Mucosa of descending colon (tissue), 3 donors: ENCODE measurements at regions not wholly inside any gene's neighbourhood (a gene's known extent, or its start where the extent isn't known, plus 50 kb on each side); places are given as distances from the start of the nearest gene placed in this dataset.

ENCODE experiments used
- ATAC-seq: fragments of 200-7000 bp; cut with Tn5 transposase; one replicate; pipeline ENCODE4 v1.9.1; 2020; ENCODE audit warnings: mild to moderate bottlenecking, moderate library complexity
- DNase-seq, 3 donors: peaks; one replicate each; pipeline ENCODE4 v3.0.0-alpha.2; 2020
- H3K36me3 ChIP-seq: fragments of 200-600 bp; one replicate; pipeline ENCODE4 v1.8.0; 2021; ENCODE audit warnings: low read depth, mild to moderate bottlenecking
- H3K4me1 ChIP-seq: fragments of 200-600 bp; one replicate; pipeline ENCODE4 v1.8.0; 2021; ENCODE audit warnings: low read depth, mild to moderate bottlenecking
- H3K4me3 ChIP-seq: fragments of 200-600 bp; one replicate; pipeline ENCODE4 v1.8.0; 2021; ENCODE audit warnings: mild to moderate bottlenecking
- H3K9me3 ChIP-seq: fragments of 200-600 bp; one replicate; pipeline ENCODE4 v1.8.0; 2021; ENCODE audit warnings: mild to moderate bottlenecking
- CTCF ChIP-seq: fragments of 200-600 bp; IDR thresholded peaks from one replicate; pipeline ENCODE4 v1.8.0; 2022; ENCODE audit warnings: antibody characterized with exemption, mild to moderate bottlenecking
- intact Hi-C, 2 donors: fragments of 100-400 bp; cut with DNase I in 1 of 2; cut with micrococcal nuclease in 1 of 2; formaldehyde crosslinking; loops; one replicate each; pipeline versions ENCODE4 v1.11.0 to v1.11.1; 2022; cut with DNase I, micrococcal nuclease
- donor health status: DM: no; HTN: no; CAD: no; lungs with moderate emphysema.
- donor health status: DM: no; HTN: no; CAD: no.
- donor health status: DM: no; HTN: yes; CAD: no.

- DNase-seq (no peak), ATAC-seq (no peak)
- no peak overlapping the region for H3K4me3 ChIP-seq
- no peaks in the 10 kb centered on the region for H3K9me3 ChIP-seq
- H3K4me1 ChIP-seq, result no peaks in the 10 kb centered on the region
- TF ChIP-seq CTCF, result no peak
- intact Hi-C loops, result no loop called here
- H3K36me3 ChIP-seq, result no peaks in the 10 kb centered on the region
These were observed 2003.0 kb upstream of the LRRTM1 start for GRCh38 chr2:82307511-82307910.

- Histone ChIP-seq H3K36me3 (no peaks in the 10 kb centered on the region), H3K4me3 (no peak overlapping the region), H3K4me1 (no peaks in the 10 kb centered on the region), H3K9me3 (no peaks in the 10 kb centered on the region)
- ATAC-seq, result no peak
- no peak for TF ChIP-seq CTCF
- no peak for DNase-seq
- intact Hi-C loops, result no loop called here
These were observed 1997.0 kb upstream of the LRRTM1 start for GRCh38 chr2:82301506-82301905.

GRCh38 chr2:82289446-82289845 is 1984.9 kb upstream of the LRRTM1 start:
- Histone ChIP-seq H3K9me3 (no peaks in the 10 kb centered on the region), H3K4me1 (no peaks in the 10 kb centered on the region), H3K36me3 (no peaks in the 10 kb centered on the region), H3K4me3 (no peak overlapping the region)
- no peak for ATAC-seq
- intact Hi-C loops, result no loop called here
- DNase-seq, result no peak
- TF ChIP-seq CTCF, result no peak

- Histone ChIP-seq H3K4me1 (no peaks in the 10 kb centered on the region), H3K4me3 (no peak overlapping the region), H3K36me3 (no peaks in the 10 kb centered on the region), H3K9me3 (no peaks in the 10 kb centered on the region)
- no peak for ATAC-seq
- DNase-seq, result no peak
- no peak for TF ChIP-seq CTCF
- intact Hi-C loops, result no loop called here
These were observed 1978.5 kb upstream of the LRRTM1 start for GRCh38 chr2:82283075-82283474.

- Histone ChIP-seq H3K4me3 (no peak overlapping the region), H3K36me3 (no peaks in the 10 kb centered on the region), H3K4me1 (no peaks in the 10 kb centered on the region), H3K9me3 (no peaks in the 10 kb centered on the region)
- TF ChIP-seq CTCF, result no peak
- no peak for ATAC-seq
- intact Hi-C loops, result no loop called here
- no peak for DNase-seq
These were observed 1977.7 kb upstream of the LRRTM1 start for GRCh38 chr2:82282111-82282882.

- DNase-seq (no peak), ATAC-seq (no peak)
- Histone ChIP-seq H3K4me3 (no peak overlapping the region), H3K4me1 (no peaks in the 10 kb centered on the region), H3K36me3 (no peaks in the 10 kb centered on the region), H3K9me3 (no peaks in the 10 kb centered on the region)
- intact Hi-C loops, result no loop called here
- no peak for TF ChIP-seq CTCF
These were observed 1974.8 kb upstream of the LRRTM1 start for GRCh38 chr2:82279367-82279766.
